OCI-LY1 (cell line): ENCODE measurements at regions not wholly inside any gene's neighbourhood (a gene's known extent, or its start where the extent isn't known, plus 50 kb on each side); places are given as distances from the start of the nearest gene placed in this dataset.

ENCODE experiments used
- CTCF ChIP-seq: fragments of 200-600 bp; sonication (generic), shearing (Covaris generic); IDR thresholded peaks from 2 replicates; pipeline ENCODE4 v1.5.1; 2017; ENCODE audit warnings: mild to moderate bottlenecking, antibody characterized with exemption, low read length, moderate library complexity, mixed read lengths
- EZH2 ChIP-seq: fragments of 200-600 bp; sonication (generic), shearing (Covaris generic); IDR thresholded peaks from 2 replicates; pipeline ENCODE4 v1.8.0; 2017; ENCODE audit warnings: borderline replicate concordance, mixed run types, mild to moderate bottlenecking, antibody characterized with exemption, low read length, moderate library complexity, mixed read lengths

GRCh38 chr1:64343105-64343822, 126.7 kb upstream of the CACHD1 start:
- no peak for TF ChIP-seq EZH2
- no peak for TF ChIP-seq CTCF
